GM12878 (cell line): ENCODE measurements at regions not wholly inside any gene's neighbourhood (a gene's known extent, or its start where the extent isn't known, plus 50 kb on each side); places are given as distances from the start of the nearest gene placed in this dataset.

Source experiments
- ATAC-seq: fragments of 200-7000 bp; cut with Tn5 transposase; 3 replicates; pipeline ENCODE4 v1.9.1; 2020; ENCODE audit warnings: mild to moderate bottlenecking, moderate library complexity
- BruUV-seq: library from RNA; stranded (reverse); fragments of 400-500 nt; replicated peaks from 2 replicates; lab custom pipeline; 2021; lab: Mats Ljungman, UMichigan
- CTCF ChIA-PET: fragments of 300-600 bp; sonication (Branson Sonifier 250); formaldehyde crosslinking; extraction: SDS; loops from one replicate; lab custom pipeline; 2021; ENCODE audit warnings: inconsistent platforms; lab: Yijun Ruan, JAX
- POLR2A ChIA-PET: fragments of 350-600 bp; formaldehyde crosslinking; extraction: SDS; loops from one replicate; lab custom pipeline; 2021; ENCODE audit warnings: inconsistent platforms; lab: Charles Lee
- RAD21 ChIA-PET: fragments of 300-600 bp; sonication (Branson Sonifier 250); formaldehyde crosslinking; loops from one replicate; lab custom pipeline; 2023; ENCODE audit warnings: antibody characterized with exemption; ENCODE audit not compliant: unreplicated experiment; lab: Charles Lee
- SMC1A ChIA-PET: fragments of 300-600 bp; sonication (Branson Sonifier 250); formaldehyde crosslinking; loops from one replicate; lab custom pipeline; 2023; ENCODE audit not compliant: unreplicated experiment, uncharacterized antibody; lab: Charles Lee
- DNase-seq: peaks from one replicate; pipeline ENCODE4 v3.0.0-alpha.2; 2011; ENCODE audit warnings: low read depth, low spot score
- FAIRE-seq: peaks from 3 replicates; lab custom pipeline; 2011; peaks lifted over from hg19 to GRCh38; lab: Jason Lieb, UNC
- H2AFZ ChIP-seq: 2 replicates; pipeline ENCODE4 v1.6.0; 2011; ENCODE audit warnings: low read depth, low read length, control low read depth; ENCODE audit not compliant: control insufficient read depth
- H3K27ac ChIP-seq: 2 replicates; pipeline ENCODE4 v1.5.1; 2011; ENCODE audit warnings: control low read depth; ENCODE audit not compliant: control insufficient read depth, insufficient read depth
- H3K27me3 ChIP-seq, 2 experiments: replicated peaks in 1 of 2; 2 replicates each; pipeline versions ENCODE4 v1.6.0 to v1.6.1; 2011; ENCODE audit warnings: low read length in 1 of 2; ENCODE audit not compliant: control insufficient read depth in 2 of 2, insufficient read depth in 2 of 2
- H3K36me3 ChIP-seq, 2 experiments: 2 replicates each; pipeline ENCODE4 v1.5.1; 2011; ENCODE audit warnings: low read length in 1 of 2; ENCODE audit not compliant: control insufficient read depth in 2 of 2, insufficient read depth in 2 of 2
- H3K4me1 ChIP-seq: 2 replicates; pipeline ENCODE4 v1.6.1; 2011; ENCODE audit warnings: mild to moderate bottlenecking, low read length, moderate library complexity, mixed read lengths; ENCODE audit not compliant: control insufficient read depth, insufficient read depth
- H3K4me2 ChIP-seq: 2 replicates; pipeline ENCODE4 v1.6.0; 2011; ENCODE audit warnings: control low read depth; ENCODE audit not compliant: control insufficient read depth, insufficient read depth
- H3K4me3 ChIP-seq: fragments of 200-600 bp; sonication (generic); 2 replicates; pipeline ENCODE4 v1.5.1; 2016
- H3K79me2 ChIP-seq: 2 replicates; pipeline ENCODE4 v1.6.0; 2011; ENCODE audit warnings: low read length; ENCODE audit not compliant: control insufficient read depth, insufficient read depth
- H3K9ac ChIP-seq: 2 replicates; pipeline ENCODE4 v1.8.0; 2011; ENCODE audit warnings: low read length, control low read depth, mixed read lengths; ENCODE audit not compliant: control insufficient read depth, insufficient read depth
- H3K9me3 ChIP-seq: replicated peaks from 3 replicates; pipeline ENCODE4 v1.5.1; 2011; ENCODE audit warnings: mild to moderate bottlenecking, low read length; ENCODE audit not compliant: control insufficient read depth, insufficient read depth
- H4K20me1 ChIP-seq: 2 replicates; pipeline ENCODE4 v1.6.0; 2011; ENCODE audit not compliant: control insufficient read depth, insufficient read depth
- EP300 ChIP-seq, 2 experiments: fragments of 150-350 bp in 1 of 2; IDR thresholded peaks; 2 replicates each; pipeline ENCODE4 v1.6.1; 2011 to 2012; ENCODE audit warnings: low read depth in 2 of 2, low read length in 2 of 2, borderline replicate concordance in 1 of 2, improper control_type of control experiment in 1 of 2, inconsistent platforms in 1 of 2; ENCODE audit not compliant: control insufficient read depth in 1 of 2
- EZH2 ChIP-seq: IDR thresholded peaks from 2 replicates; pipeline ENCODE4 v1.6.1; 2012; ENCODE audit warnings: low read depth, mild to moderate bottlenecking, control low read depth, inconsistent platforms, low read length, borderline replicate concordance; ENCODE audit not compliant: control insufficient read depth
- KDM1A ChIP-seq: fragments of 200-600 bp; sonication (generic); IDR thresholded peaks from 2 replicates; pipeline ENCODE4 v1.6.1; 2016; ENCODE audit warnings: borderline replicate concordance
- KLF5 ChIP-seq: fragments of 450-650 bp; IDR thresholded peaks from 2 replicates; pipeline ENCODE4 v1.6.1; 2014; ENCODE audit warnings: mild to moderate bottlenecking; ENCODE audit not compliant: partially characterized antibody
- NFIC ChIP-seq: IDR thresholded peaks from 2 replicates; pipeline ENCODE4 v1.6.1; 2012; ENCODE audit warnings: low read depth, mild to moderate bottlenecking, inconsistent platforms, low read length, moderate library complexity
- NFXL1 ChIP-seq: fragments of 450-650 bp; IDR thresholded peaks from 2 replicates; pipeline ENCODE4 v1.6.1; 2017; ENCODE audit warnings: antibody characterized with exemption, mild to moderate bottlenecking, borderline replicate concordance
- NR2C2 ChIP-seq: IDR thresholded peaks from 2 replicates; pipeline ENCODE4 v1.6.1; 2011; ENCODE audit warnings: borderline replicate concordance, low read depth; ENCODE audit not compliant: control insufficient read depth, insufficient read length
- PML ChIP-seq: IDR thresholded peaks from 2 replicates; pipeline ENCODE4 v1.6.1; 2012; ENCODE audit warnings: low read length, inconsistent platforms
- RAD51 ChIP-seq: fragments of 450-650 bp; IDR thresholded peaks from 2 replicates; pipeline ENCODE4 v1.6.1; 2016; ENCODE audit warnings: moderate library complexity, mild to moderate bottlenecking, inconsistent platforms
- RUNX3 ChIP-seq: IDR thresholded peaks from 2 replicates; pipeline ENCODE4 v1.6.1; 2012; ENCODE audit warnings: low read length, inconsistent platforms
- SMAD5 ChIP-seq: IDR thresholded peaks from 2 replicates; pipeline ENCODE4 v1.6.1; 2016; ENCODE audit warnings: antibody characterized with exemption, low read depth
- STAT1 ChIP-seq: fragments of 450-650 bp; conservative IDR thresholded peaks from 2 replicates; pipeline ENCODE4 v1.6.1; 2014; ENCODE audit warnings: antibody characterized with exemption, mild to moderate bottlenecking
- TBL1XR1 ChIP-seq: IDR thresholded peaks from 2 replicates; pipeline ENCODE4 v1.6.1; 2012; ENCODE audit warnings: low read depth, low read length, improper control_type of control experiment
- WGBS: methylation state at CpG from one replicate; pipeline ENCODE4 v1.1.6; 2016; ENCODE audit warnings: low lambda C conversion rate; ENCODE audit not compliant: insufficient replicate concordance, insufficient coverage; ENCODE audit errors: missing lambda C conversion rate; 5-methylcytosine and 5-hydroxymethylcytosine counted together
- in situ Hi-C: fragments of 300-500 bp; cut with MboI; formaldehyde crosslinking; loops from 9 replicates; pipeline ENCODE4 v1.14.3; 2018; ENCODE audit warnings: mixed read lengths
- intact Hi-C: fragments of 100-400 bp; cut with micrococcal nuclease; formaldehyde crosslinking; loops from one replicate; pipeline ENCODE4 v1.14.2; 2022; ENCODE audit not compliant: unreplicated experiment
- TF ChIP-seq, protein P1 (sequence below): fragments of 450-650 bp; IDR thresholded peaks from 2 replicates; pipeline ENCODE4 v1.6.1; 2017; ENCODE audit warnings: mild to moderate bottlenecking, low read depth, inconsistent platforms; ENCODE audit not compliant: poor library complexity, severe bottlenecking
- TF ChIP-seq, protein P2 (sequence below), 3 experiments: IDR thresholded peaks in 2 of 3; conservative IDR thresholded peaks in 1 of 3; 2 replicates each; pipeline ENCODE4 v1.5.1; 2011; ENCODE audit warnings: low read depth in 3 of 3, low read length in 3 of 3, mild to moderate bottlenecking in 3 of 3, control low read depth in 2 of 3, moderate library complexity in 2 of 3, inconsistent platforms in 1 of 3, mixed read lengths in 1 of 3; ENCODE audit not compliant: control insufficient read depth in 2 of 3, insufficient read depth in 1 of 3; ENCODE audit errors: extremely low read depth in 1 of 3

DNA sequence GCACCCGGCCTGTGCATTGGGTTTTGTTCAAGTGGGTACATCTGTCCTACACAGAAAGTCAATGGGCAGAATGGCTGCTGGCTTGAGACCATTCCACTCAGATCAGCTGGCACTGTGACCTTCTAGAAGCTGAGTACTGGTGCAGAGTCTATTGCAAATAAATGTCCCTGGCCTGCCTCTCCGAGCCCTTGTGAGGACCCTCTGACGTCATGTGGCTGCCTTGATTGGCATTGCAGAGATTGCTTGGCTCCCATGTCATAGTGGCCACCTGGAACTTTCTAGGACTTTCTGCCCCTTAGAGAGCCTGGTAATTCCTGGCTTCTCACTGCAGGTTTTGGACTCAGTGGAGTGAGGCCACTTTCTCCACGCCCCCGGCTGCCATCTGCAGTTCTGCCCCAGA, 211.3 kb downstream of the ENGASE start:
- ChIA-PET POLR2A (no interaction called here), SMC1A (no interaction called here), CTCF (no interaction called here), RAD21 (no interaction called here)
- Histone ChIP-seq H3K27ac (no peak overlapping the region), H4K20me1 (no peaks in the 10 kb centered on the region), H3K36me3 (no peaks in the 10 kb centered on the region), H3K9ac (no peak overlapping the region), H3K4me3 (no peak overlapping the region), H2AFZ (no peak overlapping the region), H3K79me2 (no peaks in the 10 kb centered on the region), H3K4me1 (no peaks in the 10 kb centered on the region), H3K27me3 (peaks cover 0 to 1% of the 10 kb centered on the region in 2 experiments; a peak in 3 of 4 replicates), H3K9me3 (no peaks in the 10 kb centered on the region), H3K4me2 (no peak overlapping the region)
- intact Hi-C loops (no loop called here), in situ Hi-C loops (no loop called here)
- BruUV-seq: no TSS peak
- FAIRE-seq (no peak), ATAC-seq (no peak), DNase-seq (no peak)
- WGBS: 19% methylated on average over 5 of the region's 5 CpGs
- TF ChIP-seq RAD51: no peak
- TF ChIP-seq, protein P1, sequence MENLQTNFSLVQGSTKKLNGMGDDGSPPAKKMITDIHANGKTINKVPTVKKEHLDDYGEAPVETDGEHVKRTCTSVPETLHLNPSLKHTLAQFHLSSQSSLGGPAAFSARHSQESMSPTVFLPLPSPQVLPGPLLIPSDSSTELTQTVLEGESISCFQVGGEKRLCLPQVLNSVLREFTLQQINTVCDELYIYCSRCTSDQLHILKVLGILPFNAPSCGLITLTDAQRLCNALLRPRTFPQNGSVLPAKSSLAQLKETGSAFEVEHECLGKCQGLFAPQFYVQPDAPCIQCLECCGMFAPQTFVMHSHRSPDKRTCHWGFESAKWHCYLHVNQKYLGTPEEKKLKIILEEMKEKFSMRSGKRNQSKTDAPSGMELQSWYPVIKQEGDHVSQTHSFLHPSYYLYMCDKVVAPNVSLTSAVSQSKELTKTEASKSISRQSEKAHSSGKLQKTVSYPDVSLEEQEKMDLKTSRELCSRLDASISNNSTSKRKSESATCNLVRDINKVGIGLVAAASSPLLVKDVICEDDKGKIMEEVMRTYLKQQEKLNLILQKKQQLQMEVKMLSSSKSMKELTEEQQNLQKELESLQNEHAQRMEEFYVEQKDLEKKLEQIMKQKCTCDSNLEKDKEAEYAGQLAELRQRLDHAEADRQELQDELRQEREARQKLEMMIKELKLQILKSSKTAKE: no peak
- no peak for TF ChIP-seq SMAD5

GRCh38 chr17:79282294-79282693, 207.7 kb downstream of the ENGASE start:
- Histone ChIP-seq H3K4me3 (no peak overlapping the region), H4K20me1 (no peaks in the 10 kb centered on the region), H3K27me3 (peaks cover 0 to 1% of the 10 kb centered on the region in 2 experiments; a peak in 3 of 4 replicates), H3K79me2 (no peaks in the 10 kb centered on the region), H3K27ac (no peak overlapping the region), H2AFZ (no peak overlapping the region), H3K9me3 (no peaks in the 10 kb centered on the region), H3K9ac (no peak overlapping the region), H3K4me2 (no peak overlapping the region), H3K4me1 (no peaks in the 10 kb centered on the region), H3K36me3 (no peaks in the 10 kb centered on the region)
- TF ChIP-seq TBL1XR1: no peak
- TF ChIP-seq STAT1: no peak
- TF ChIP-seq NFXL1: no peak
- TF ChIP-seq KLF5: no peak
- TF ChIP-seq EP300 (IDR thresholded peaks at IDR 0.05; ENCODE audit: borderline replicate concordance in 1 of 2, control insufficient read depth in 1 of 2, low read depth in 2 of 2, low read length in 2 of 2): no peak
- TF ChIP-seq RUNX3: no peak
- TF ChIP-seq, protein P2, sequence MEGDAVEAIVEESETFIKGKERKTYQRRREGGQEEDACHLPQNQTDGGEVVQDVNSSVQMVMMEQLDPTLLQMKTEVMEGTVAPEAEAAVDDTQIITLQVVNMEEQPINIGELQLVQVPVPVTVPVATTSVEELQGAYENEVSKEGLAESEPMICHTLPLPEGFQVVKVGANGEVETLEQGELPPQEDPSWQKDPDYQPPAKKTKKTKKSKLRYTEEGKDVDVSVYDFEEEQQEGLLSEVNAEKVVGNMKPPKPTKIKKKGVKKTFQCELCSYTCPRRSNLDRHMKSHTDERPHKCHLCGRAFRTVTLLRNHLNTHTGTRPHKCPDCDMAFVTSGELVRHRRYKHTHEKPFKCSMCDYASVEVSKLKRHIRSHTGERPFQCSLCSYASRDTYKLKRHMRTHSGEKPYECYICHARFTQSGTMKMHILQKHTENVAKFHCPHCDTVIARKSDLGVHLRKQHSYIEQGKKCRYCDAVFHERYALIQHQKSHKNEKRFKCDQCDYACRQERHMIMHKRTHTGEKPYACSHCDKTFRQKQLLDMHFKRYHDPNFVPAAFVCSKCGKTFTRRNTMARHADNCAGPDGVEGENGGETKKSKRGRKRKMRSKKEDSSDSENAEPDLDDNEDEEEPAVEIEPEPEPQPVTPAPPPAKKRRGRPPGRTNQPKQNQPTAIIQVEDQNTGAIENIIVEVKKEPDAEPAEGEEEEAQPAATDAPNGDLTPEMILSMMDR (IDR thresholded peaks at IDR 0.05 in 2 of 3, conservative IDR thresholded peaks at IDR 0.05 in 1 of 3; ENCODE audit: control insufficient read depth in 2 of 3, extremely low read depth in 1 of 3, insufficient read depth in 1 of 3, low read depth in 3 of 3, low read length in 3 of 3): no peak
- TF ChIP-seq NFIC: no peak
- no peak for TF ChIP-seq KDM1A
- TF ChIP-seq NR2C2: no peak
- no peak for TF ChIP-seq EZH2
- no peak for TF ChIP-seq PML
- RAD21 ChIA-PET: interaction anchor here (0.7 kb wide), 2 partner anchors 26 to 92 kb away, joined by 3 read pairs; no protein-coding TSS in a partner anchor
- FAIRE-seq: no peak
- no TSS peak for BruUV-seq
- SMC1A ChIA-PET: no interaction called here
- POLR2A ChIA-PET: no interaction called here
- DNase-seq: no peak
- no peak for ATAC-seq
- CTCF ChIA-PET: interaction anchor here (0.6 kb wide), 1 partner anchor 311 kb away, joined by 3 read pairs; no protein-coding TSS in a partner anchor
- intact Hi-C loops (no loop called here), in situ Hi-C loops (no loop called here)
- WGBS: 29% methylated on average over 9 of the region's 10 CpGs
